ENCODE measurements at regions not wholly inside any gene's neighbourhood (a gene's known extent, or its start where the extent isn't known, plus 50 kb on each side); places are given as distances from the start of the nearest gene placed in this dataset.

GRCh38 chr21:28427394-28428022, 565.2 kb downstream of the LTN1 start:
- Histone ChIP-seq H3K9me3 (no peaks in the 10 kb centered on the region), H3K36me3 (no peaks in the 10 kb centered on the region), H3K27me3 (no peaks in the 10 kb centered on the region), H3K27ac (no peak overlapping the region), H3K4me3 (no peak overlapping the region), H3K4me1 (no peaks in the 10 kb centered on the region)
- TF ChIP-seq EP300 (IDR thresholded peaks at IDR 0.05; ENCODE audit: low read depth) (no peak), POLR2A (IDR thresholded peaks at IDR 0.05) (no peak), CTCF (IDR thresholded peaks at IDR 0.05) (no peak), POLR2AphosphoS5 (IDR thresholded peaks at IDR 0.05) (no peak)
- in situ Hi-C loops (cut with MboI; ENCODE audit: low pct_ligation_motif_present in 1 of 4, low pct_unique_long_range_greater_than_20kb in 1 of 4, low sequenced_read_pairs in 3 of 4), result no loop called here
- intact Hi-C loops (cut with DNase I; ENCODE audit: low total_unique reads), result loop anchor here (5.0 kb wide), 1 partner anchor 130 kb away; no protein-coding TSS in a partner anchor
- no peak for DNase-seq
- WGBS, 2 donors (ENCODE audit: low coverage in 1 of 2), result 88 to 91% methylated on average over 1 of the region's 1 CpG

GRCh38 chr21:28426545-28426944, 566.1 kb downstream of the LTN1 start:
- no peak for TF ChIP-seq CTCF (IDR thresholded peaks at IDR 0.05)
- TF ChIP-seq EP300 (IDR thresholded peaks at IDR 0.05; ENCODE audit: low read depth), result no peak
- no peak for TF ChIP-seq POLR2A (IDR thresholded peaks at IDR 0.05)
- intact Hi-C loops (cut with DNase I; ENCODE audit: low total_unique reads) (loop anchor here (5.0 kb wide), 1 partner anchor 131 kb away; no protein-coding TSS in a partner anchor), in situ Hi-C loops (cut with MboI; ENCODE audit: low pct_ligation_motif_present in 1 of 4, low pct_unique_long_range_greater_than_20kb in 1 of 4, low sequenced_read_pairs in 3 of 4) (no loop called here)
- no peak for DNase-seq
- Histone ChIP-seq H3K9me3 (no peaks in the 10 kb centered on the region), H3K27me3 (no peaks in the 10 kb centered on the region), H3K36me3 (no peaks in the 10 kb centered on the region), H3K27ac (no peak overlapping the region), H3K4me3 (no peak overlapping the region), H3K4me1 (no peaks in the 10 kb centered on the region)

- H3K27ac ChIP-seq, result no peak overlapping the region
- no peaks in the 10 kb centered on the region for H3K9me3 ChIP-seq
- H3K4me3 ChIP-seq, result no peak overlapping the region
- 20 to 43% methylated on average over 3 of the region's 3 CpGs for WGBS, 2 donors (ENCODE audit: low coverage in 1 of 2)
- in situ Hi-C loops (cut with MboI; ENCODE audit: low pct_ligation_motif_present in 1 of 4, low pct_unique_long_range_greater_than_20kb in 1 of 4, low sequenced_read_pairs in 3 of 4) (no loop called here), intact Hi-C loops (cut with DNase I; ENCODE audit: low total_unique reads) (no loop called here)
- no peaks in the 10 kb centered on the region for H3K36me3 ChIP-seq
- TF ChIP-seq EP300 (IDR thresholded peaks at IDR 0.05; ENCODE audit: low read depth) (no peak), CTCF (IDR thresholded peaks at IDR 0.05) (no peak), POLR2A (IDR thresholded peaks at IDR 0.05) (no peak), POLR2AphosphoS5 (IDR thresholded peaks at IDR 0.05) (no peak)
- no peaks in the 10 kb centered on the region for H3K27me3 ChIP-seq
- DNase-seq, result no peak
- no peaks in the 10 kb centered on the region for H3K4me1 ChIP-seq
Observed at GRCh38 chr21:28423521-28424190, 569.0 kb downstream of the LTN1 start.

GRCh38 chr21:28421716-28422524, 570.8 kb downstream of the LTN1 start:
- Histone ChIP-seq H3K4me1 (no peaks in the 10 kb centered on the region), H3K36me3 (no peaks in the 10 kb centered on the region), H3K27me3 (no peaks in the 10 kb centered on the region), H3K27ac (peak overlapping the region in 1 of 4 donors; percentile 5), H3K4me3 (no peak overlapping the region), H3K9me3 (no peaks in the 10 kb centered on the region)
- DNase-seq, result no peak
- TF ChIP-seq POLR2A (IDR thresholded peaks at IDR 0.05) (no peak), POLR2AphosphoS5 (IDR thresholded peaks at IDR 0.05) (peak in 1 of 3 donors; percentile 40), CTCF (IDR thresholded peaks at IDR 0.05) (no peak), EP300 (IDR thresholded peaks at IDR 0.05; ENCODE audit: low read depth) (no peak)
- WGBS, 2 donors (ENCODE audit: low coverage in 1 of 2), result 42 to 55% methylated on average over 2 to 3 of the region's 3 CpGs
- intact Hi-C loops (cut with DNase I; ENCODE audit: low total_unique reads), result no loop called here
- in situ Hi-C loops (cut with MboI; ENCODE audit: low pct_ligation_motif_present in 1 of 4, low pct_unique_long_range_greater_than_20kb in 1 of 4, low sequenced_read_pairs in 3 of 4), result no loop called here

Data from transverse colon (tissue), 4 donors.